MM.1S (cell line): ENCODE measurements at regions not wholly inside any gene's neighbourhood (a gene's known extent, or its start where the extent isn't known, plus 50 kb on each side); places are given as distances from the start of the nearest gene placed in this dataset.

Source experiments
- DNase-seq: peaks from one replicate; pipeline ENCODE4 v3.0.0-alpha.2; 2015
- H2AFZ ChIP-seq: fragments of 300-600 bp; sonication (generic); 2 replicates; pipeline ENCODE4 v1.6.0; 2016; ENCODE audit warnings: antibody characterized with exemption, low read length
- H3F3A ChIP-seq: fragments of 300-600 bp; sonication (generic); 2 replicates; pipeline ENCODE4 v1.6.1; 2016; ENCODE audit warnings: mild to moderate bottlenecking, antibody characterized with exemption, low read length, moderate library complexity, mixed read lengths; ENCODE audit not compliant: insufficient read depth
- H3K27ac ChIP-seq: fragments of 300-600 bp; sonication (generic); 2 replicates; pipeline ENCODE4 v1.5.1; 2016; ENCODE audit warnings: mild to moderate bottlenecking, low read length
- H3K27me3 ChIP-seq: fragments of 300-600 bp; sonication (generic); replicated peaks from 2 replicates; pipeline ENCODE4 v1.6.0; 2016; ENCODE audit warnings: low read length; ENCODE audit not compliant: insufficient read depth
- H3K36me3 ChIP-seq: fragments of 300-600 bp; sonication (generic); replicated peaks from 2 replicates; pipeline ENCODE4 v1.6.1; 2016; ENCODE audit warnings: mild to moderate bottlenecking, low read length, mixed read lengths; ENCODE audit not compliant: insufficient read depth
- H3K4me1 ChIP-seq: fragments of 300-600 bp; sonication (generic); 2 replicates; pipeline ENCODE4 v1.6.1; 2016; ENCODE audit warnings: low read length, mixed read lengths
- H3K4me2 ChIP-seq: fragments of 300-600 bp; sonication (generic); 2 replicates; pipeline ENCODE4 v1.6.0; 2016; ENCODE audit warnings: low read depth, low read length
- H3K4me3 ChIP-seq: fragments of 300-600 bp; sonication (generic); 2 replicates; pipeline ENCODE4 v1.5.1; 2016; ENCODE audit warnings: low read length, mixed read lengths
- H3K79me2 ChIP-seq: fragments of 300-600 bp; sonication (generic); 2 replicates; pipeline ENCODE4 v1.6.1; 2016; ENCODE audit warnings: mixed run types, low read length, mixed read lengths
- H3K9ac ChIP-seq: fragments of 300-600 bp; sonication (generic); 2 replicates; pipeline ENCODE4 v1.6.1; 2016; ENCODE audit warnings: low read length, mixed read lengths
- H3K9me2 ChIP-seq: fragments of 300-600 bp; sonication (generic); replicated peaks from 2 replicates; pipeline ENCODE4 v1.6.1; 2016; ENCODE audit warnings: mild to moderate bottlenecking, low read length, mixed read lengths; ENCODE audit not compliant: insufficient read depth
- H3K9me3 ChIP-seq: fragments of 300-600 bp; sonication (generic); replicated peaks from 2 replicates; pipeline ENCODE4 v1.6.1; 2016; ENCODE audit warnings: mild to moderate bottlenecking, low read length, mixed read lengths; ENCODE audit not compliant: insufficient read depth
- H4K20me1 ChIP-seq: fragments of 300-600 bp; sonication (generic); 2 replicates; pipeline ENCODE4 v1.6.1; 2016; ENCODE audit warnings: mild to moderate bottlenecking, low read length, moderate library complexity, mixed read lengths; ENCODE audit not compliant: insufficient read depth
- EZH2 ChIP-seq: fragments of 300-600 bp; sonication (generic); optimal IDR thresholded peaks from 2 replicates; pipeline ENCODE3; 2017; ENCODE audit warnings: low read depth, mild to moderate bottlenecking, antibody characterized with exemption, low read length, mixed read lengths
- EZH2phosphoT487 ChIP-seq: fragments of 300-600 bp; sonication (generic); IDR thresholded peaks from 2 replicates; pipeline ENCODE4 v1.6.1; 2018; ENCODE audit warnings: antibody characterized with exemption, low read length
- TF ChIP-seq, protein P1 (sequence below): fragments of 300-600 bp; sonication (generic); IDR thresholded peaks from 2 replicates; pipeline ENCODE4 v1.5.1; 2016; ENCODE audit warnings: antibody characterized with exemption, low read length, mixed read lengths

DNA sequence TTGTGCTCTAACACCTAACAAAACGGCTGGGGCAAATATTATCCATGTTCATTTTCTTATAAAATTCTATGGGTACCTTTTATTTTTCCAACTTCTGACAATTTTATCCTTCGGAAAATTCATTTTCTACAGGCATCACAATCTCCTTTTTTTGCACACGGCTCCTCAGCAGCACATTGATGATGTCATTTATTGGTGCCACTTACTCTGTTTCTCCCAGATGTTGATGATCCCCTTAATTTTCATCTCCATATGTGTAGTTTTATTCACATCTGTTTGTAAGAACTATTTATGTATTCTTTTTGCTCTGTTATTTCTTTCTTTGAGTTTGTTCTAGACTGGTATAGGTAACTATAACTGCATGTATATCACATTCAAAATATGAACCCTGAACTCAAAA lies 1660.8 kb upstream of the DDX18 start:
- H3K4me2 ChIP-seq: no peak overlapping the region
- no peak for DNase-seq

DNA sequence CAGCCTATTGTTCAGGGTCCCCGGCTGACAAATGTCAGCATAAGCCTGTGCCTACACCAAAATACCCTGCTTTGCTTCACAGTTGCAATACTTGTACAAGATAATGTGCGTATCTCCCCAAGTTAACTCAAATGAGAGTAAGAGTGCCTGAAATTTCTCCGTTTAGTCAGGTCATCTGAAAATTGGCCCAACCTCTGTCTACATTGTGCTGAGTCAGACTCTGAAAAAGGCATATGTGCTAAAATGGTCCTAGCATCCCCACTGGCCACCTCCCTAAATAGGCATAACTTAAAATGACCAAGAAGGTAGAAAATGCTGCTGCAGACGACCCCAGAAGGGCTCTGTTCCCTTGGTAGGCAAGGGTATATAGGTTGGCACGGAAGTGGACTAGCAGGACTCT lies 1653.8 kb upstream of the DDX18 start:
- H4K20me1 ChIP-seq: no peaks in the 10 kb centered on the region
- H3F3A ChIP-seq: no peaks in the 10 kb centered on the region
- H3K9me3 ChIP-seq: no peaks in the 10 kb centered on the region
- no peak overlapping the region for H2AFZ ChIP-seq
- no peaks in the 10 kb centered on the region for H3K9me2 ChIP-seq
- H3K4me1 ChIP-seq: no peaks in the 10 kb centered on the region
- H3K9ac ChIP-seq: no peak overlapping the region
- no peak overlapping the region for H3K4me3 ChIP-seq
- H3K4me2 ChIP-seq: no peak overlapping the region
- no peaks in the 10 kb centered on the region for H3K27me3 ChIP-seq
- no peaks in the 10 kb centered on the region for H3K79me2 ChIP-seq
- TF ChIP-seq EZH2phosphoT487 (no peak), EZH2 (no peak)
- TF ChIP-seq, protein P1, sequence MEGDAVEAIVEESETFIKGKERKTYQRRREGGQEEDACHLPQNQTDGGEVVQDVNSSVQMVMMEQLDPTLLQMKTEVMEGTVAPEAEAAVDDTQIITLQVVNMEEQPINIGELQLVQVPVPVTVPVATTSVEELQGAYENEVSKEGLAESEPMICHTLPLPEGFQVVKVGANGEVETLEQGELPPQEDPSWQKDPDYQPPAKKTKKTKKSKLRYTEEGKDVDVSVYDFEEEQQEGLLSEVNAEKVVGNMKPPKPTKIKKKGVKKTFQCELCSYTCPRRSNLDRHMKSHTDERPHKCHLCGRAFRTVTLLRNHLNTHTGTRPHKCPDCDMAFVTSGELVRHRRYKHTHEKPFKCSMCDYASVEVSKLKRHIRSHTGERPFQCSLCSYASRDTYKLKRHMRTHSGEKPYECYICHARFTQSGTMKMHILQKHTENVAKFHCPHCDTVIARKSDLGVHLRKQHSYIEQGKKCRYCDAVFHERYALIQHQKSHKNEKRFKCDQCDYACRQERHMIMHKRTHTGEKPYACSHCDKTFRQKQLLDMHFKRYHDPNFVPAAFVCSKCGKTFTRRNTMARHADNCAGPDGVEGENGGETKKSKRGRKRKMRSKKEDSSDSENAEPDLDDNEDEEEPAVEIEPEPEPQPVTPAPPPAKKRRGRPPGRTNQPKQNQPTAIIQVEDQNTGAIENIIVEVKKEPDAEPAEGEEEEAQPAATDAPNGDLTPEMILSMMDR: no peak
- H3K36me3 ChIP-seq: no peaks in the 10 kb centered on the region
- DNase-seq: no peak
- H3K27ac ChIP-seq: no peak overlapping the region

More for the DNA sequence above, 1660.8 kb upstream of the DDX18 start:
- Histone ChIP-seq H3K27ac (no peak overlapping the region), H3K79me2 (no peaks in the 10 kb centered on the region), H3K4me3 (no peak overlapping the region), H3K36me3 (no peaks in the 10 kb centered on the region), H2AFZ (no peak overlapping the region), H3F3A (no peaks in the 10 kb centered on the region), H3K4me1 (no peaks in the 10 kb centered on the region), H3K27me3 (no peaks in the 10 kb centered on the region), H3K9ac (no peak overlapping the region), H3K9me3 (no peaks in the 10 kb centered on the region), H4K20me1 (no peaks in the 10 kb centered on the region), H3K9me2 (no peaks in the 10 kb centered on the region)
- TF ChIP-seq EZH2: no peak
- TF ChIP-seq EZH2phosphoT487: no peak
- TF ChIP-seq, protein P1: no peak

DNA sequence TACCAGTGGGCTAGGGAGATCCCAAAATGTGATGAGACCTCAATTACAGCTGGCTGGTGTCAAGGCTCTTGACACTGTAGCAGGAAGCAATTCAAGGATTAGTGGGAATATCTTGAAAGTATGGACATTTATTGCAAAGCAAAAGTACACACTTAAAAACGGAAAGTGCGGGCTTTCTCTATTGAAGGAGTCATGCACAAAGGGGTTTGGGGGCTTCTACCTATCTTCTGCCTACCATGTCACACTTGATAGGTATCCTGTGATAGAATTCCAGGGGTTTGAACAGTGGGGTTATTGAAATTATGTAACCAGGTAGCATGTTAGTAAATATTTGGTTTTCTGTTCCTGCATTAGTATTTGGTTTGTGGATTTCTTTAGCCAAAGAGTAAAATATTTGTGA lies 1652.1 kb upstream of the DDX18 start:
- H3K79me2 ChIP-seq: no peaks in the 10 kb centered on the region
- no peak overlapping the region for H3K27ac ChIP-seq
- no peak for DNase-seq
- no peak overlapping the region for H2AFZ ChIP-seq
- no peak overlapping the region for H3K4me3 ChIP-seq
- TF ChIP-seq, protein P1: no peak
- TF ChIP-seq EZH2phosphoT487 (no peak), EZH2 (no peak)
- no peaks in the 10 kb centered on the region for H3K27me3 ChIP-seq
- no peaks in the 10 kb centered on the region for H3K36me3 ChIP-seq
- no peak overlapping the region for H3K4me2 ChIP-seq
- no peaks in the 10 kb centered on the region for H3F3A ChIP-seq
- no peaks in the 10 kb centered on the region for H4K20me1 ChIP-seq
- H3K9me3 ChIP-seq: no peaks in the 10 kb centered on the region
- H3K9me2 ChIP-seq: no peaks in the 10 kb centered on the region
- no peaks in the 10 kb centered on the region for H3K4me1 ChIP-seq
- no peak overlapping the region for H3K9ac ChIP-seq
